HCT116 (cell line): ENCODE measurements at regions not wholly inside any gene's neighbourhood (a gene's known extent, or its start where the extent isn't known, plus 50 kb on each side); places are given as distances from the start of the nearest gene placed in this dataset.

Source experiments
- CTCF ChIP-seq, 3 experiments: fragments of 200-600 bp in 1 of 3; sonication (generic) in 1 of 3; IDR thresholded peaks in 2 of 3; conservative IDR thresholded peaks in 1 of 3; 2 replicates each; pipeline ENCODE4 v1.5.1; 2012 to 2017; ENCODE audit warnings: low read depth in 2 of 3, low read length in 2 of 3, antibody characterized with exemption in 1 of 3, borderline replicate concordance in 1 of 3, control low read depth in 1 of 3, mild to moderate bottlenecking in 1 of 3, mixed read lengths in 1 of 3, mixed run types in 1 of 3, moderate library complexity in 1 of 3; ENCODE audit not compliant: insufficient read depth in 1 of 3
- EGR1 ChIP-seq: IDR thresholded peaks from 2 replicates; pipeline ENCODE4 v1.6.1; 2012; ENCODE audit warnings: low read depth
- EZH2 ChIP-seq: fragments of 200-600 bp; sonication (generic); IDR thresholded peaks from 2 replicates; pipeline ENCODE4 v1.6.1; 2017; ENCODE audit warnings: antibody characterized with exemption, mixed run types
- POLR2A ChIP-seq: IDR thresholded peaks from 2 replicates; pipeline ENCODE4 v1.7.0; 2011; ENCODE audit warnings: borderline replicate concordance; ENCODE audit not compliant: insufficient read depth, insufficient read length; ENCODE audit errors: extremely low read depth
- RAD21 ChIP-seq: IDR thresholded peaks from 2 replicates; pipeline ENCODE4 v1.6.1; 2012; ENCODE audit warnings: low read depth, mild to moderate bottlenecking
- SRF ChIP-seq: IDR thresholded peaks from 2 replicates; pipeline ENCODE4 v1.6.1; 2012; ENCODE audit warnings: low read depth
- TF ChIP-seq, protein P1 (sequence below): IDR thresholded peaks from 2 replicates; pipeline ENCODE4 v1.6.1; 2012
- TF ChIP-seq, protein P2 (sequence below): IDR thresholded peaks from 2 replicates; pipeline ENCODE4 v1.6.1; 2012
- TF ChIP-seq, protein P3 (sequence below): IDR thresholded peaks from 2 replicates; pipeline ENCODE4 v1.6.1; 2011; ENCODE audit warnings: mild to moderate bottlenecking, low read length, moderate library complexity; ENCODE audit not compliant: insufficient replicate concordance; ENCODE audit errors: extremely low read depth

- no peak for TF ChIP-seq POLR2A
- no peak for TF ChIP-seq SRF
- no peak for TF ChIP-seq CTCF (IDR thresholded peaks at IDR 0.05 in 2 of 3, conservative IDR thresholded peaks at IDR 0.05 in 1 of 3; ENCODE audit: borderline replicate concordance in 1 of 3, insufficient read depth in 1 of 3, low read depth in 2 of 3, low read length in 2 of 3)
- no peak for TF ChIP-seq EGR1
- TF ChIP-seq EZH2 = no peak
- no peak for TF ChIP-seq RAD21
- TF ChIP-seq, protein P1, sequence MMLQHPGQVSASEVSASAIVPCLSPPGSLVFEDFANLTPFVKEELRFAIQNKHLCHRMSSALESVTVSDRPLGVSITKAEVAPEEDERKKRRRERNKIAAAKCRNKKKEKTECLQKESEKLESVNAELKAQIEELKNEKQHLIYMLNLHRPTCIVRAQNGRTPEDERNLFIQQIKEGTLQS = no peak
- TF ChIP-seq, protein P2, sequence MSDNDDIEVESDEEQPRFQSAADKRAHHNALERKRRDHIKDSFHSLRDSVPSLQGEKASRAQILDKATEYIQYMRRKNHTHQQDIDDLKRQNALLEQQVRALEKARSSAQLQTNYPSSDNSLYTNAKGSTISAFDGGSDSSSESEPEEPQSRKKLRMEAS = no peak
- TF ChIP-seq, protein P3, sequence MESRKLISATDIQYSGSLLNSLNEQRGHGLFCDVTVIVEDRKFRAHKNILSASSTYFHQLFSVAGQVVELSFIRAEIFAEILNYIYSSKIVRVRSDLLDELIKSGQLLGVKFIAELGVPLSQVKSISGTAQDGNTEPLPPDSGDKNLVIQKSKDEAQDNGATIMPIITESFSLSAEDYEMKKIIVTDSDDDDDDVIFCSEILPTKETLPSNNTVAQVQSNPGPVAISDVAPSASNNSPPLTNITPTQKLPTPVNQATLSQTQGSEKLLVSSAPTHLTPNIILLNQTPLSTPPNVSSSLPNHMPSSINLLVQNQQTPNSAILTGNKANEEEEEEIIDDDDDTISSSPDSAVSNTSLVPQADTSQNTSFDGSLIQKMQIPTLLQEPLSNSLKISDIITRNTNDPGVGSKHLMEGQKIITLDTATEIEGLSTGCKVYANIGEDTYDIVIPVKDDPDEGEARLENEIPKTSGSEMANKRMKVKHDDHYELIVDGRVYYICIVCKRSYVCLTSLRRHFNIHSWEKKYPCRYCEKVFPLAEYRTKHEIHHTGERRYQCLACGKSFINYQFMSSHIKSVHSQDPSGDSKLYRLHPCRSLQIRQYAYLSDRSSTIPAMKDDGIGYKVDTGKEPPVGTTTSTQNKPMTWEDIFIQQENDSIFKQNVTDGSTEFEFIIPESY = no peak
Measured at GRCh38 chr4:147173322-147173721, 227.7 kb upstream of the TTC29 start.
